Endodermal cell (in vitro differentiated cells): ENCODE measurements at regions not wholly inside any gene's neighbourhood (a gene's known extent, or its start where the extent isn't known, plus 50 kb on each side); places are given as distances from the start of the nearest gene placed in this dataset.
A peak's percentile ranks its signal among the peaks of the same experiment; 100 is the strongest.

Experiments used
- DNase-seq: peaks from one replicate; pipeline ENCODE4 v3.0.0-alpha.2; 2017
- H3K27ac ChIP-seq: 2 replicates; pipeline ENCODE4 v1.5.1; 2013; ENCODE audit warnings: mild to moderate bottlenecking, low read depth, low read length, moderate library complexity
- H3K27me3 ChIP-seq: 2 replicates; pipeline ENCODE4 v1.6.1; 2013; ENCODE audit warnings: mild to moderate bottlenecking, low read length, moderate library complexity; ENCODE audit not compliant: insufficient read depth, control insufficient read depth, poor library complexity, severe bottlenecking
- H3K36me3 ChIP-seq: 2 replicates; pipeline ENCODE4 v1.7.0; 2013; ENCODE audit warnings: mild to moderate bottlenecking, low read length, moderate library complexity; ENCODE audit not compliant: control insufficient read depth, insufficient read depth
- H3K4me1 ChIP-seq: one replicate; pipeline ENCODE4 v1.7.0; 2013; ENCODE audit warnings: low read length; ENCODE audit not compliant: control insufficient read depth, insufficient read depth
- H3K4me3 ChIP-seq: 2 replicates; pipeline ENCODE4 v1.5.1; 2013; ENCODE audit warnings: mild to moderate bottlenecking, low read length, moderate library complexity
- H3K9ac ChIP-seq: 2 replicates; pipeline ENCODE4 v1.6.1; 2013; ENCODE audit warnings: mild to moderate bottlenecking, low read length, moderate library complexity; ENCODE audit not compliant: poor library complexity, severe bottlenecking; ENCODE audit errors: extremely low read depth
- H3K9me3 ChIP-seq: 2 replicates; pipeline ENCODE4 v1.6.1; 2013; ENCODE audit warnings: mild to moderate bottlenecking, low read length, moderate library complexity; ENCODE audit not compliant: control insufficient read depth
- H3K27ac Mint-ChIP-seq: 2 replicates; pipeline ENCODE4 v1.8.0; 2020; ENCODE audit warnings: mixed read lengths
- H3K27me3 Mint-ChIP-seq: 2 replicates; pipeline ENCODE4 v1.8.0; 2021; ENCODE audit warnings: mild to moderate bottlenecking, mixed read lengths; ENCODE audit not compliant: insufficient read depth
- H3K36me3 Mint-ChIP-seq: 2 replicates; pipeline ENCODE4 v1.8.0; 2020; ENCODE audit warnings: low read depth, mixed read lengths
- H3K4me1 Mint-ChIP-seq: 2 replicates; pipeline ENCODE4 v1.8.0; 2020; ENCODE audit warnings: mixed read lengths
- H3K4me3 Mint-ChIP-seq: 2 replicates; pipeline ENCODE4 v1.8.0; 2020; ENCODE audit warnings: mild to moderate bottlenecking, moderate library complexity, mixed read lengths
- H3K9me3 Mint-ChIP-seq: 2 replicates; pipeline ENCODE4 v1.8.0; 2020; ENCODE audit warnings: mild to moderate bottlenecking, mixed read lengths
- WGBS, 2 experiments: methylation state at CpG; one replicate each; pipeline versions ENCODE4 v1.1.5 to v1.1.7; 2013; ENCODE audit warnings: missing lambda C conversion rate in 2 of 2, mixed read lengths in 1 of 2; ENCODE audit not compliant: insufficient coverage in 1 of 2, insufficient read length in 1 of 2; 5-methylcytosine and 5-hydroxymethylcytosine counted together
- TF ChIP-seq, protein P1 (sequence below): fragments of 200-600 bp; sonication (generic); conservative IDR thresholded peaks from 2 replicates; pipeline ENCODE4 v1.5.0; 2021; ENCODE audit warnings: antibody characterized with exemption, mild to moderate bottlenecking

DNA sequence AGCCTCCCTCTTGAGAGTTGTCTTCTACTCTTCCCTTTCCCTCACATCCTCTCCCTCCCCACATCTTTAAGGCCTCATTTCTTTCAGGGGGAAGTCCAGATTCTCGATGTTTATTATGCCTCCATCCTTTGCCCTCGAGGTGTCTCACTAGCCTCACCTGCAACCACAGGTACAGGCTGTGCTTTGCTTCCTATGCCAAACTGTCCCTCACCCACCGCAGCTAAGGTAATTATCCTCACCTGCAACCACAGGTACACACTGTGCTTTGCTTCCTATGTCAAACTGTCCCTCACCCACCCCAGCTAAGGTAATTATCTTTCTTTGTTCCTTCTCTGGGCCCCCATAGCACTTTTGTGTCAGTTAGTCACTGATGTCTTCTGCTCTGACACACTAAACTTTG, 328.1 kb upstream of the SNX7 start:
- Mint-ChIP-seq H3K9me3 (no peaks in the 10 kb centered on the region), H3K36me3 (no peaks in the 10 kb centered on the region), H3K4me1 (peaks cover 21% of the 10 kb centered on the region), H3K27ac (no peak overlapping the region), H3K27me3 (peaks cover 7% of the 10 kb centered on the region), H3K4me3 (no peak overlapping the region)
- Histone ChIP-seq H3K27me3 (no peaks in the 10 kb centered on the region), H3K9ac (no peak overlapping the region), H3K9me3 (no peaks in the 10 kb centered on the region), H3K4me1 (no peaks in the 10 kb centered on the region), H3K36me3 (no peaks in the 10 kb centered on the region), H3K4me3 (no peak overlapping the region), H3K27ac (no peak overlapping the region)
- TF ChIP-seq, protein P1, sequence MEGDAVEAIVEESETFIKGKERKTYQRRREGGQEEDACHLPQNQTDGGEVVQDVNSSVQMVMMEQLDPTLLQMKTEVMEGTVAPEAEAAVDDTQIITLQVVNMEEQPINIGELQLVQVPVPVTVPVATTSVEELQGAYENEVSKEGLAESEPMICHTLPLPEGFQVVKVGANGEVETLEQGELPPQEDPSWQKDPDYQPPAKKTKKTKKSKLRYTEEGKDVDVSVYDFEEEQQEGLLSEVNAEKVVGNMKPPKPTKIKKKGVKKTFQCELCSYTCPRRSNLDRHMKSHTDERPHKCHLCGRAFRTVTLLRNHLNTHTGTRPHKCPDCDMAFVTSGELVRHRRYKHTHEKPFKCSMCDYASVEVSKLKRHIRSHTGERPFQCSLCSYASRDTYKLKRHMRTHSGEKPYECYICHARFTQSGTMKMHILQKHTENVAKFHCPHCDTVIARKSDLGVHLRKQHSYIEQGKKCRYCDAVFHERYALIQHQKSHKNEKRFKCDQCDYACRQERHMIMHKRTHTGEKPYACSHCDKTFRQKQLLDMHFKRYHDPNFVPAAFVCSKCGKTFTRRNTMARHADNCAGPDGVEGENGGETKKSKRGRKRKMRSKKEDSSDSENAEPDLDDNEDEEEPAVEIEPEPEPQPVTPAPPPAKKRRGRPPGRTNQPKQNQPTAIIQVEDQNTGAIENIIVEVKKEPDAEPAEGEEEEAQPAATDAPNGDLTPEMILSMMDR = no peak
- no peak for DNase-seq
- WGBS, 2 experiments = 92 to 95% methylated on average over 2 to 3 of the region's 3 CpGs

GRCh38 chr1:98331718-98332311, 329.7 kb upstream of the SNX7 start:
- peaks cover 7% of the 10 kb centered on the region for H3K27me3 Mint-ChIP-seq
- Histone ChIP-seq H3K36me3 (no peaks in the 10 kb centered on the region), H3K4me3 (no peak overlapping the region), H3K4me1 (peaks cover under 1% of the 10 kb centered on the region), H3K27me3 (no peaks in the 10 kb centered on the region), H3K27ac (peak overlapping the region; percentile 4), H3K9ac (no peak overlapping the region), H3K9me3 (no peaks in the 10 kb centered on the region)
- WGBS, 2 experiments = 83 to 88% methylated on average over 1 to 5 of the region's 5 CpGs
- no peaks in the 10 kb centered on the region for H3K36me3 Mint-ChIP-seq
- DNase-seq = no peak
- no peak overlapping the region for H3K27ac Mint-ChIP-seq
- TF ChIP-seq, protein P1 = no peak
- H3K4me1 Mint-ChIP-seq = peaks cover 36% of the 10 kb centered on the region
- H3K9me3 Mint-ChIP-seq = no peaks in the 10 kb centered on the region
- H3K4me3 Mint-ChIP-seq = no peak overlapping the region

- no peak overlapping the region for H3K4me3 Mint-ChIP-seq
- WGBS, 2 experiments = 83 to 92% methylated on average over 2 to 3 of the region's 3 CpGs
- no peak overlapping the region for H3K27ac ChIP-seq
These were observed 330.3 kb upstream of the SNX7 start for GRCh38 chr1:98331243-98331642.

More at GRCh38 chr1:98331243-98331642, 330.3 kb upstream of the SNX7 start:
- Histone ChIP-seq H3K36me3 (no peaks in the 10 kb centered on the region), H3K4me1 (peaks cover 2% of the 10 kb centered on the region), H3K9me3 (no peaks in the 10 kb centered on the region), H3K4me3 (no peak overlapping the region), H3K27me3 (no peaks in the 10 kb centered on the region), H3K9ac (no peak overlapping the region)
- Mint-ChIP-seq H3K4me1 (peaks cover 38% of the 10 kb centered on the region), H3K36me3 (no peaks in the 10 kb centered on the region), H3K27me3 (peaks cover 7% of the 10 kb centered on the region), H3K27ac (no peak overlapping the region), H3K9me3 (no peaks in the 10 kb centered on the region)
- TF ChIP-seq, protein P1 = no peak
- no peak for DNase-seq
